ENCODE measurements at regions not wholly inside any gene's neighbourhood (a gene's known extent, or its start where the extent isn't known, plus 50 kb on each side); places are given as distances from the start of the nearest gene placed in this dataset.
A peak's percentile ranks its signal among the peaks of the same experiment; 100 is the strongest.

- peaks cover 2 to 6% of the 10 kb centered on the region in 2 experiments for H3K36me3 ChIP-seq (replicated peaks in 1 of 2; ENCODE audit: control insufficient read depth in 1 of 2, insufficient read depth in 2 of 2, low read length in 1 of 2)
- no peak for TF ChIP-seq REST (IDR thresholded peaks at IDR 0.05; ENCODE audit: low read depth, low read length)
- TF ChIP-seq EP300 (IDR thresholded peaks at IDR 0.05; ENCODE audit: borderline replicate concordance in 1 of 2, low read depth in 1 of 2, low read length in 1 of 2), result no peak
- no peak for TF ChIP-seq YY1 (IDR thresholded peaks at IDR 0.05; ENCODE audit: low read depth)
- TF ChIP-seq TCF12 (IDR thresholded peaks at IDR 0.05), result peak; percentile 78
- no peak for TF ChIP-seq NRF1 (IDR thresholded peaks at IDR 0.05; ENCODE audit: low read depth, low read length)
- TF ChIP-seq RCOR1 (IDR thresholded peaks at IDR 0.05; ENCODE audit: low read length), result peak; percentile 33; the same call in 1 of the 2 replicates
- no peak for TF ChIP-seq FOXM1 (IDR thresholded peaks at IDR 0.05; ENCODE audit: low read depth)
- H3K9me3 ChIP-seq, result no peaks in the 10 kb centered on the region
- ChIA-PET CTCF (interaction anchor here (1.0 to 1.3 kb wide), 6 partner anchors 12 to 38 kb away, joined by 3 to 5 read pairs (median 3); a partner anchor contains a TSS), POLR2A (interaction anchor here (0.8 to 1.0 kb wide), 2 partner anchors 26 to 39 kb away, joined by 3 to 4 read pairs; no protein-coding TSS in a partner anchor)
- H3K4me2 ChIP-seq, result peak overlapping the region; percentile 66
- H3K27ac ChIP-seq (ENCODE audit: low read depth in 2 of 2, low read length in 1 of 2), result peak overlapping the region; percentile 71 to 91
- no peak overlapping the region for H3K4me3 ChIP-seq (ENCODE audit: low read depth in 2 of 2, low read length in 1 of 2)
- H3K9me2 ChIP-seq, result no peaks in the 10 kb centered on the region
- H3K79me2 ChIP-seq (ENCODE audit: insufficient read depth), result peaks cover 19% of the 10 kb centered on the region
- no peaks in the 10 kb centered on the region for H4K20me1 ChIP-seq (ENCODE audit: insufficient read depth)
- no peaks in the 10 kb centered on the region for H3K27me3 ChIP-seq (ENCODE audit: insufficient read depth)
- peak overlapping the region; percentile 14; the same call in 1 of the 2 replicates for H3K9ac ChIP-seq
- H3K4me1 ChIP-seq (ENCODE audit: control insufficient read depth in 1 of 2, insufficient read depth in 2 of 2, low read depth in 1 of 2, low read length in 1 of 2), result peaks cover 19 to 38% of the 10 kb centered on the region in 2 experiments
- DNase-seq, result peak; percentile 68
- H2AFZ ChIP-seq (ENCODE audit: low read depth), result no peak overlapping the region
- peaks cover 7% of the 10 kb centered on the region for H3F3A ChIP-seq (replicated peaks; ENCODE audit: insufficient read depth)
- WGBS (ENCODE audit: low lambda C conversion rate), result 49% methylated on average over 8 of the region's 9 CpGs
These were observed 78.3 kb upstream of the AKIP1 start for GRCh38 chr11:8832571-8833260.

- no peak overlapping the region for H2AFZ ChIP-seq (ENCODE audit: low read depth)
- POLR2A ChIA-PET, result interaction anchor here (1.0 to 1.6 kb wide), 3 partner anchors 38 to 152 kb away, joined by 3 to 4 read pairs (median 3); partner anchors contain the start of genes RPL27A and TRIM66
These were observed 77.2 kb upstream of the AKIP1 start for GRCh38 chr11:8833568-8834315.

More at GRCh38 chr11:8833568-8834315, 77.2 kb upstream of the AKIP1 start:
- Histone ChIP-seq H3K9ac (no peak overlapping the region), H3K9me2 (no peaks in the 10 kb centered on the region), H4K20me1 (ENCODE audit: insufficient read depth) (no peaks in the 10 kb centered on the region), H3K4me3 (ENCODE audit: low read depth in 2 of 2, low read length in 1 of 2) (no peak overlapping the region), H3K4me1 (ENCODE audit: control insufficient read depth in 1 of 2, insufficient read depth in 2 of 2, low read depth in 1 of 2, low read length in 1 of 2) (peaks cover 19 to 38% of the 10 kb centered on the region in 2 experiments), H3K79me2 (ENCODE audit: insufficient read depth) (peaks cover 16% of the 10 kb centered on the region), H3K36me3 (replicated peaks in 1 of 2; ENCODE audit: control insufficient read depth in 1 of 2, insufficient read depth in 2 of 2, low read length in 1 of 2) (peaks cover 2 to 6% of the 10 kb centered on the region in 2 experiments), H3K4me2 (peak overlapping the region; percentile 24), H3F3A (replicated peaks; ENCODE audit: insufficient read depth) (peaks cover 9% of the 10 kb centered on the region), H3K27ac (ENCODE audit: low read depth in 2 of 2, low read length in 1 of 2) (peak overlapping the region; percentile 71 to 91), H3K27me3 (ENCODE audit: insufficient read depth) (no peaks in the 10 kb centered on the region), H3K9me3 (no peaks in the 10 kb centered on the region)
- CTCF ChIA-PET, result interaction anchor here (0.6 to 1.6 kb wide), 11 partner anchors 8 to 587 kb away, joined by 3 to 5 read pairs (median 3); a partner anchor contains a TSS
- no peak for DNase-seq
- TF ChIP-seq IRF3 (IDR thresholded peaks at IDR 0.05; ENCODE audit: low read depth, low read length) (no peak), SIN3A (IDR thresholded peaks at IDR 0.05; ENCODE audit: borderline replicate concordance, low read depth, low read length) (no peak), MXI1 (IDR thresholded peaks at IDR 0.05; ENCODE audit: low read depth, low read length) (no peak), MAX (IDR thresholded peaks at IDR 0.05; ENCODE audit: low read depth) (no peak), JUND (IDR thresholded peaks at IDR 0.05) (no peak), NRF1 (IDR thresholded peaks at IDR 0.05; ENCODE audit: low read depth, low read length) (no peak), FOXM1 (IDR thresholded peaks at IDR 0.05; ENCODE audit: low read depth) (no peak), RFX5 (IDR thresholded peaks at IDR 0.05; ENCODE audit: low read length) (no peak), ZBTB33 (IDR thresholded peaks at IDR 0.05; ENCODE audit: borderline replicate concordance, low read depth) (no peak)
- WGBS (ENCODE audit: low lambda C conversion rate), result 59% methylated on average over 4 of the region's 4 CpGs
